ENCODE measurements at regions not wholly inside any gene's neighbourhood (a gene's known extent, or its start where the extent isn't known, plus 50 kb on each side); places are given as distances from the start of the nearest gene placed in this dataset.

DNA sequence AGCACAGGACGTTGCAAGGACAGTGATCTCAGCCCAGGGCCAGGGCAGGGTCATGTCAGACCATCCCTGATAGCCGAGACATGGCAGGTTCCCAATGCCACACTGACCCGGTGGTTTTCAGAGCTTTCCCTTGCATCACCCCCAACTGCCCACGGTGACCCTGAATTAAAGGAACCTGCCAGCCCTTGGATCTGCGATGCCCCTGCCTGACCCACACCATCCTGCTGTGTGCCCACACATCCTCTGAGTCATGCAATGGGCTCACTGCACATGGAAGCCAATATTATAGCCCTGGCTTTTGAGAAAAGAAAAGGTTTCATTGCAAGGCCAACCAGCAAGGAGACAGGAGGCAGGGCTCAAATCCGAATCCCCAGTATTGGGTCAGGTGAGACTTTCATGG, 132.6 kb upstream of the CST7 start:
- no peak overlapping the region for H3K4me3 ChIP-seq (ENCODE audit: low read depth, low read length)
- no peak for TF ChIP-seq CTCF (IDR thresholded peaks at IDR 0.05; ENCODE audit: insufficient read depth, low read length)
- no peak for DNase-seq (ENCODE audit: low read depth)

DNA sequence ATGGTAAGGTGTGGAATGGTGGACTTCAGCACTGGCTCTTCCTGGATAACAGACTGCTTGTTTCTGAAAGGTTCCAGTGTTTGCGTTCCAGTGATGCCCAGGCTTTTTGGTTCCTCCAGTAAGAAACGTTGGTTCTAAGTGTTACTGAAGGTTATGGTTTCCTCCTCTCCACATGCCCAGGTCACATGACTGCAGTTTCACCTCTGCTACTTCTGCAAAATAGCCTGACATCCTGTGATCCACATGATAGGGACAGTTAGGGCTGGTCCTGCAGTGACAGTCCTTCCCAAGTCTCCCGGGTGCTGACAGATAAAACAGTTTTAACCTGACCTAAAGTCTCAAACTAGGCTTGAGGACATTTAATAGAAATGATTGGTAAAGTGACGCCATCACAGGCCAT, 132.2 kb upstream of the CST7 start:
- DNase-seq (ENCODE audit: low read depth): no peak
- no peak for TF ChIP-seq CTCF (IDR thresholded peaks at IDR 0.05; ENCODE audit: insufficient read depth, low read length)
- no peak overlapping the region for H3K4me3 ChIP-seq (ENCODE audit: low read depth, low read length)

GRCh38 chr20:24817351-24817750, 131.7 kb upstream of the CST7 start:
- H3K4me3 ChIP-seq (ENCODE audit: low read depth, low read length): no peak overlapping the region
- DNase-seq (ENCODE audit: low read depth): no peak
- no peak for TF ChIP-seq CTCF (IDR thresholded peaks at IDR 0.05; ENCODE audit: insufficient read depth, low read length)

DNA sequence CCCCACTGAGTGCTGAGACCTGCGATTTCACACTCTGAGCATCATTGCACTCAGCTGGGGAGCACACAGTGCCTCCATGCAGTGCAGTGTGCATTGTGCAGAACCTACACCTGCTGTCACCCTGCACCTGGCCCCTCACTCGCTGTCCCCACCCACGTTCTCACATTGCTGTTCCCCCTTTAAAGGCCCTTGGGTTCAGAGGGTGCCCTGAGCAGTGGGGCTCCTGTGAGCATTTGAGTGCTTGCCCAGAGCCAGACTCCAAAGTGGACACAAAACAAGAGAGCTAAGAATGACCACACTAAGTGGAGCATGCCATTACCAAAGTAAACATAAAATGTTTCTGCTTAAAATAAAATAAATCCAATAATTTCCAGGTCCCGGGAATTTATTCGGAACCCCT, 131.0 kb upstream of the CST7 start:
- H3K4me3 ChIP-seq (ENCODE audit: low read depth, low read length): no peak overlapping the region
- no peak for TF ChIP-seq CTCF (IDR thresholded peaks at IDR 0.05; ENCODE audit: insufficient read depth, low read length)
- DNase-seq (ENCODE audit: low read depth): no peak

GRCh38 chr20:24819331-24819965, 129.6 kb upstream of the CST7 start:
- H3K4me3 ChIP-seq (ENCODE audit: low read depth, low read length): no peak overlapping the region
- no peak for DNase-seq (ENCODE audit: low read depth)
- no peak for TF ChIP-seq CTCF (IDR thresholded peaks at IDR 0.05; ENCODE audit: insufficient read depth, low read length)

GRCh38 chr20:24820345-24820744, 128.7 kb upstream of the CST7 start:
- no peak overlapping the region for H3K4me3 ChIP-seq (ENCODE audit: low read depth, low read length)
- no peak for TF ChIP-seq CTCF (IDR thresholded peaks at IDR 0.05; ENCODE audit: insufficient read depth, low read length)
- DNase-seq (ENCODE audit: low read depth): no peak

GRCh38 chr20:24821391-24821790, 127.7 kb upstream of the CST7 start:
- no peak overlapping the region for H3K4me3 ChIP-seq (ENCODE audit: low read depth, low read length)
- no peak for TF ChIP-seq CTCF (IDR thresholded peaks at IDR 0.05; ENCODE audit: insufficient read depth, low read length)
- DNase-seq (ENCODE audit: low read depth): no peak

All from fibroblast of the aortic adventitia (primary cell).